Fibroblast of skin of scalp (primary cell): ENCODE measurements at regions not wholly inside any gene's neighbourhood (a gene's known extent, or its start where the extent isn't known, plus 50 kb on each side); places are given as distances from the start of the nearest gene placed in this dataset.
A peak's percentile ranks its signal among the peaks of the same experiment; 100 is the strongest.
"Not testable (repeated sequence)": the region's sequence is repeated elsewhere in the genome, so short reads cannot be mapped to it uniquely, and the experiment has no call there.

Source experiments
- DNase-seq: peaks from one replicate; pipeline ENCODE4 v3.0.0-alpha.2; 2013

GRCh38 chr2:160584972-160585494, 91.4 kb upstream of the RBMS1 start:
- peak; percentile 94 for DNase-seq

GRCh38 chr2:160590664-160591063, 97.1 kb upstream of the RBMS1 start:
- no peak for DNase-seq

GRCh38 chr2:160592401-160592800, 98.8 kb upstream of the RBMS1 start:
- DNase-seq, result no peak

GRCh38 chr2:160592993-160593392, 99.4 kb upstream of the RBMS1 start:
- DNase-seq, result no peak

- no peak for DNase-seq
Measured at GRCh38 chr2:160596441-160596840, 102.8 kb upstream of the RBMS1 start.

GRCh38 chr2:160600437-160600836, 106.8 kb upstream of the RBMS1 start:
- DNase-seq, result not testable (repeated sequence)

- DNase-seq, result no peak
Measured at GRCh38 chr2:160602073-160602472, 108.5 kb upstream of the RBMS1 start.

- DNase-seq, result no peak
Measured at GRCh38 chr2:160603771-160604510, 110.3 kb upstream of the RBMS1 start.

- peak; percentile 36 for DNase-seq
Measured at GRCh38 chr2:160606341-160606740, 112.7 kb upstream of the RBMS1 start.

GRCh38 chr2:160608599-160608998, 115.0 kb upstream of the RBMS1 start:
- no peak for DNase-seq

- peak; percentile 29 for DNase-seq
Measured at GRCh38 chr2:160609346-160609745, 115.7 kb upstream of the RBMS1 start.

GRCh38 chr2:160610041-160610440, 116.4 kb upstream of the RBMS1 start:
- DNase-seq, result no peak

GRCh38 chr2:160612266-160612856, 118.8 kb upstream of the RBMS1 start:
- DNase-seq, result peak; percentile 93

- DNase-seq, result peak; percentile 87
Measured at GRCh38 chr2:160613466-160614153, 120.0 kb upstream of the RBMS1 start.

GRCh38 chr2:160614391-160614790, 120.8 kb upstream of the RBMS1 start:
- no peak for DNase-seq

- DNase-seq, result no peak
Measured at GRCh38 chr2:160615706-160616105, 122.1 kb upstream of the RBMS1 start.

GRCh38 chr2:160616149-160616548, 122.5 kb upstream of the RBMS1 start:
- no peak for DNase-seq

- peak; percentile 31 for DNase-seq
Measured at GRCh38 chr2:160621748-160622147, 128.1 kb upstream of the RBMS1 start.

- not testable (repeated sequence) for DNase-seq
Measured at GRCh38 chr2:160628020-160628637, 134.5 kb upstream of the RBMS1 start.

- DNase-seq, result no peak
Measured at GRCh38 chr2:160628811-160629210, 135.2 kb upstream of the RBMS1 start.

- no peak for DNase-seq
Measured at GRCh38 chr2:160630801-160631590, 137.4 kb upstream of the RBMS1 start.
